T-helper 17 cell (primary cell): ENCODE measurements at regions not wholly inside any gene's neighbourhood (a gene's known extent, or its start where the extent isn't known, plus 50 kb on each side); places are given as distances from the start of the nearest gene placed in this dataset.

Experiments used
- ATAC-seq: fragments of 150-1000 bp; cut with Tn5 transposase; 2 replicates; pipeline ENCODE4 v1.10.0; 2021; ENCODE audit warnings: mild to moderate bottlenecking, moderate library complexity
- DNase-seq, 3 donors: peaks; one replicate each; pipeline versions ENCODE4 v3.0.0 to v3.0.0-alpha.2; 2020 to 2021
- H3K9me3 ChIP-seq: one replicate; pipeline ENCODE4 v1.7.0; 2013; ENCODE audit warnings: low read length, mild to moderate bottlenecking; ENCODE audit not compliant: control insufficient read depth, poor library complexity, severe bottlenecking
- H3K27ac Mint-ChIP-seq: one replicate; pipeline ENCODE4 v1.8.0; 2022; ENCODE audit warnings: mild to moderate bottlenecking, moderate library complexity, mixed read lengths
- H3K27me3 Mint-ChIP-seq: one replicate; pipeline ENCODE4 v1.8.0; 2022; ENCODE audit warnings: mixed read lengths
- H3K36me3 Mint-ChIP-seq: one replicate; pipeline ENCODE4 v1.8.0; 2022; ENCODE audit warnings: low read depth, mixed read lengths
- H3K4me1 Mint-ChIP-seq: one replicate; pipeline ENCODE4 v1.8.0; 2022; ENCODE audit warnings: mild to moderate bottlenecking, mixed read lengths
- H3K4me3 Mint-ChIP-seq: one replicate; pipeline ENCODE4 v1.8.0; 2022; ENCODE audit warnings: mild to moderate bottlenecking, moderate library complexity, mixed read lengths

- no peak for DNase-seq
- peaks cover 31% of the 10 kb centered on the region for H3K27me3 Mint-ChIP-seq
- H3K4me1 Mint-ChIP-seq = peaks cover 5% of the 10 kb centered on the region
- H3K4me3 Mint-ChIP-seq = no peak overlapping the region
- H3K36me3 Mint-ChIP-seq = peaks cover 2% of the 10 kb centered on the region
- ATAC-seq = no peak
- H3K9me3 ChIP-seq = no peaks in the 10 kb centered on the region
- H3K27ac Mint-ChIP-seq = no peak overlapping the region
Observed at GRCh38 chr10:78618050-78618449, 450.7 kb upstream of the ZMIZ1 start.

GRCh38 chr10:78619115-78619851, 449.5 kb upstream of the ZMIZ1 start:
- DNase-seq (no peak), ATAC-seq (no peak)
- no peaks in the 10 kb centered on the region for H3K9me3 ChIP-seq
- peaks cover 11% of the 10 kb centered on the region for H3K4me1 Mint-ChIP-seq
- H3K27ac Mint-ChIP-seq = no peak overlapping the region
- peaks cover 36% of the 10 kb centered on the region for H3K27me3 Mint-ChIP-seq
- H3K36me3 Mint-ChIP-seq = peaks cover 5% of the 10 kb centered on the region
- no peak overlapping the region for H3K4me3 Mint-ChIP-seq

DNA sequence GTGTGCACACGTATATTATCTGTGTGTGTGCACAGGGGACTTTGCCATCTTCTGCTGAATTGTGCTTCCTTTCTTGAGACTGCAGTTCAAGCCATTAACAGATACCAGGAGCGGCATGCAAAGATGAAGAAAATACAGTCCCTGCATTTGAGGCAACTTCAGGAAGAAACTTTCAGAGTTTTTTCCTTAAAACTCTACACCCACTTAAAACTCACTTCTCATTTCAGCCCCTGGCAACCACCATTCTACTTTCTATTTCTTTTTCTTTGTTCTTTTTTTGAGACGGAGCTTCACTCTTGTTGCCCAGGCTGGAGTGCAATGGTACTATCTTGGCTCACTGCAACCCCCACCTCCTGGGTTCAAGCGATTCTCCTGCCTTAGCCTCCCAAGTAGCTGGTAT, 448.9 kb upstream of the ZMIZ1 start:
- H3K27me3 Mint-ChIP-seq = peaks cover 41% of the 10 kb centered on the region
- no peak for ATAC-seq
- DNase-seq = no peak
- no peak overlapping the region for H3K4me3 Mint-ChIP-seq
- H3K4me1 Mint-ChIP-seq = peaks cover 11% of the 10 kb centered on the region
- no peak overlapping the region for H3K27ac Mint-ChIP-seq
- peaks cover 5% of the 10 kb centered on the region for H3K36me3 Mint-ChIP-seq
- no peaks in the 10 kb centered on the region for H3K9me3 ChIP-seq

GRCh38 chr10:78620985-78621799, 447.6 kb upstream of the ZMIZ1 start:
- peaks cover 5% of the 10 kb centered on the region for H3K36me3 Mint-ChIP-seq
- no peak for ATAC-seq
- no peak overlapping the region for H3K27ac Mint-ChIP-seq

DNA sequence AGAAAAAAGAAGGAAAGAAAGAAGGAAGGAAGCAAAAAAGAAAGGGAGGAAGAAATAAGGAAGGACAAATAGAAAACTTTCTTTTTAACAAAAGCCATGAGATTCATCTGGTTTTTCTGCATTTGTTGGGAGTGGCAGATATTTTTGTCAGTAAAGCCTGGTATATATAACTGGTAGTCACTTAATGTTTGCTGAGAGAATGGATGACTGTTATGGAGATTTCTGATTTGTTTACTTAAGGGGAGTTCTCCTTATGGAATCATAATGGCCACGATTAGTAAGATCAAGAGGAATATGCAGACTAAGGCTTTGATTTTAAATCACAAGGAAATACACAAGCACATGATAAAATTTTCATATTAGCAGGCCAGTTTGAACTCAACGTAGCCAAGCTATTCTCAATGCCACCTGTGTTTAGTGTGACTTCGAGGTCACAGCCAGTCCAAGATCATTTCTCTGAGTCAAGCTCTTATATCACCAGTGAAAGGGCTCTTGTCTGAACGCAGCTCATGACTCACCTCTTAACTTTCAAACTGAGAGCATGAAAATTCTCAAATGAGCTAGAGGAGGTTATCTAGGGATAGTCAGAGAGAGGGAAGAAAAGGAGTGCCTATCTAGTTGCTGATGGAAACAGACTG, 445.1 kb upstream of the ZMIZ1 start:
- DNase-seq (no peak), ATAC-seq (no peak)
- peaks cover 57% of the 10 kb centered on the region for H3K27me3 Mint-ChIP-seq
- H3K36me3 Mint-ChIP-seq = peaks cover 5% of the 10 kb centered on the region
- H3K9me3 ChIP-seq = no peaks in the 10 kb centered on the region
- H3K27ac Mint-ChIP-seq = no peak overlapping the region
- H3K4me1 Mint-ChIP-seq = peaks cover 11% of the 10 kb centered on the region
- H3K4me3 Mint-ChIP-seq = no peak overlapping the region

More at GRCh38 chr10:78620985-78621799, 447.6 kb upstream of the ZMIZ1 start:
- Mint-ChIP-seq H3K4me3 (no peak overlapping the region), H3K27me3 (peaks cover 45% of the 10 kb centered on the region), H3K4me1 (peaks cover 11% of the 10 kb centered on the region)
- no peaks in the 10 kb centered on the region for H3K9me3 ChIP-seq
- DNase-seq = no peak

- Mint-ChIP-seq H3K4me3 (no peak overlapping the region), H3K27ac (no peak overlapping the region), H3K4me1 (peaks cover 11% of the 10 kb centered on the region), H3K27me3 (peaks cover 64% of the 10 kb centered on the region), H3K36me3 (peaks cover 5% of the 10 kb centered on the region)
- DNase-seq (no peak), ATAC-seq (no peak)
- H3K9me3 ChIP-seq = no peaks in the 10 kb centered on the region
Observed at GRCh38 chr10:78624791-78625190, 444.0 kb upstream of the ZMIZ1 start.

GRCh38 chr10:78626471-78626870, 442.3 kb upstream of the ZMIZ1 start:
- Mint-ChIP-seq H3K4me1 (peaks cover 8% of the 10 kb centered on the region), H3K27me3 (peaks cover 51% of the 10 kb centered on the region), H3K27ac (no peak overlapping the region), H3K36me3 (peaks cover 3% of the 10 kb centered on the region), H3K4me3 (no peak overlapping the region)
- DNase-seq = no peak
- no peak for ATAC-seq
- H3K9me3 ChIP-seq = no peaks in the 10 kb centered on the region

DNA sequence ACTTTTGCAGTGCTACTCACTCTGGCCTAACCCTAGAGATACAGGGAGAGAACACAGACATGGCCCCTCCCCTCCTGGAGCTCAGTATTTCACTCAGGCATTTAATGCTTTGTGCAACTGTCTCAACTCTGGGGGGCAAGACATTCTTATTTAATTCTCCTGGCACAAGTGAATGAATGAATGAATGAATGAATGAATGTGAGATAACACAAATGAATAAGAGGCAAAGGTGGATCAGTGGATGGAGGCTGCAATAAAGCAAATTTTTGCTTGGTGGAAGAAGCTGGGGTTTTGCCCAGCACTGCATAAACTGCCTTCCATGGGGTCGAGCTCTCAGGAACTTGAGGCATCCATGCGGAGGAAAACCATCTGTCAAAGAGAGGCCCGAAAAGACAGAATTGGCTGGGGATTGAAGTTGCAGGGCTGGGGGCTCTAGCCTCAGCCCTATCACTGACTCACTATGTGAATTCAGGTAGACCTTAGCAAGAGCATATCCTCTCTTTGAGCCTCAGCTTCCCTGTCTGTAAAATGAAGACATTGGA, 441.4 kb upstream of the ZMIZ1 start:
- no peaks in the 10 kb centered on the region for H3K9me3 ChIP-seq
- Mint-ChIP-seq H3K27me3 (peaks cover 49% of the 10 kb centered on the region), H3K4me3 (no peak overlapping the region), H3K4me1 (peaks cover 8% of the 10 kb centered on the region), H3K36me3 (peaks cover 3% of the 10 kb centered on the region), H3K27ac (no peak overlapping the region)
- DNase-seq = no peak
- ATAC-seq = no peak

DNA sequence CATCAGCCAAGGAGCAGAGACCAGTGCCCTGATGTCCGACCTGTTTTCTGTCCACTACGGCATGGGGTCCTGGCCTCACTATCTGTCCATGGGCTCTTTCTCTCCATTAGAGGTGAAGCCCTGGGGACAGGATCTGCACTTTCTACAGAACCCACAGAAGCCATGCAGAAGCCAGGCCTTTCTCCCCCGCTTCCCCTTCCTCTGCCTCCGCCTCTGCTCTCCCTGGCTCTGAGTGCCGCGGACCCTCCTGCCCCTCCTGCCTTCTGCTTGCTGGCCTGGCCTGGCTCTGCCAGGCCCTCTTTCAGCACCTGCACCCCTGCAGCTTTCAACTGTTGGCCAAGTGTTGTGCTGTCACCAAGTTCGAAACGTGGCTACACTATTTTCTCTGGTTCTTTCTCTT, 439.8 kb upstream of the ZMIZ1 start:
- no peak overlapping the region for H3K27ac Mint-ChIP-seq
- no peak for ATAC-seq
- H3K36me3 Mint-ChIP-seq = no peaks in the 10 kb centered on the region
- H3K4me3 Mint-ChIP-seq = no peak overlapping the region
- no peaks in the 10 kb centered on the region for H3K4me1 Mint-ChIP-seq
- DNase-seq = no peak
- no peaks in the 10 kb centered on the region for H3K9me3 ChIP-seq
- peaks cover 32% of the 10 kb centered on the region for H3K27me3 Mint-ChIP-seq

- H3K27ac Mint-ChIP-seq = no peak overlapping the region
- H3K4me1 Mint-ChIP-seq = no peaks in the 10 kb centered on the region
- DNase-seq (no peak), ATAC-seq (no peak)
- H3K9me3 ChIP-seq = no peaks in the 10 kb centered on the region
- H3K36me3 Mint-ChIP-seq = no peaks in the 10 kb centered on the region
- H3K27me3 Mint-ChIP-seq = peaks cover 32% of the 10 kb centered on the region
- H3K4me3 Mint-ChIP-seq = no peak overlapping the region
Observed at GRCh38 chr10:78629773-78630172, 439.0 kb upstream of the ZMIZ1 start.

GRCh38 chr10:78630944-78631838, 437.6 kb upstream of the ZMIZ1 start:
- Mint-ChIP-seq H3K36me3 (no peaks in the 10 kb centered on the region), H3K27ac (no peak overlapping the region), H3K4me1 (no peaks in the 10 kb centered on the region), H3K4me3 (no peak overlapping the region), H3K27me3 (peaks cover 37% of the 10 kb centered on the region)
- H3K9me3 ChIP-seq = no peaks in the 10 kb centered on the region
- DNase-seq = no peak
- no peak for ATAC-seq

DNA sequence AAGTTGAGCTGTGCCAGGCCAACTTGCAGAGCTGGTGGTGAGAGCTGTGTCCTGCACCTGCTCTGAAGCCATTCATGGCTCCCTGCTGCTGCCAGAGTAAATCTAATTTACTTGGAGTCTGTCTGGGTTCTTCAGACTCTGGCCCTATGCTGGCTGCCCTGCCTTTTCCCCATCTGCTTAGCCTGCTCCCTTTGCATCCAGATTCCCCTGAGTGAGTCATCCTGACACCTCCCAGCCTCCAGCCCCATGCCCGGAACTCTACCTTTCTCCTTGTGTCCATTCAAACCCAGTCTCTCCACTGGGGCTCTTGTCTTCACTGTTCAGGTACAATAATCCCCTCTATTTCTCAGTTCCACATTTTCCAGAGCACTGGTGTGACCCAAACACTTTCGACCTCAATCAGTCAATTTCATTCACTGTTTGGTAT, 434.4 kb upstream of the ZMIZ1 start:
- no peak for DNase-seq
- ATAC-seq = no peak
- Mint-ChIP-seq H3K36me3 (no peaks in the 10 kb centered on the region), H3K4me3 (no peak overlapping the region), H3K4me1 (no peaks in the 10 kb centered on the region), H3K27me3 (peaks cover 26% of the 10 kb centered on the region), H3K27ac (no peak overlapping the region)
- no peaks in the 10 kb centered on the region for H3K9me3 ChIP-seq
